Spleen (tissue), 3 donors: ENCODE measurements at regions not wholly inside any gene's neighbourhood (a gene's known extent, or its start where the extent isn't known, plus 50 kb on each side); places are given as distances from the start of the nearest gene placed in this dataset.

Experiments
- POLR2A ChIP-seq, 3 donors: fragments of 450-650 bp; IDR thresholded peaks; one replicate each; pipeline ENCODE4 v1.5.1; 2017; ENCODE audit warnings: antibody characterized with exemption in 3 of 3, mild to moderate bottlenecking in 1 of 3
- POLR2AphosphoS5 ChIP-seq, 3 donors: sonication (generic); formaldehyde crosslinking; IDR thresholded peaks; one replicate each; pipeline ENCODE4 v1.5.1; 2017; ENCODE audit warnings: antibody characterized with exemption in 3 of 3

- TF ChIP-seq POLR2A (IDR thresholded peaks at IDR 0.05) (no peak), POLR2AphosphoS5 (IDR thresholded peaks at IDR 0.05) (no peak)
Observed at GRCh38 chr2:56713978-56714377, 530.2 kb downstream of the CCDC85A start.
